Esophagus squamous epithelium (tissue), 5 donors: ENCODE measurements at regions not wholly inside any gene's neighbourhood (a gene's known extent, or its start where the extent isn't known, plus 50 kb on each side); places are given as distances from the start of the nearest gene placed in this dataset.

Source experiments
- DNase-seq: peaks from one replicate; lab custom pipeline; 2025; lab: John Stamatoyannopoulos, UW
- H3K27ac ChIP-seq, 4 donors: fragments of 200-600 bp; sonication (generic); one replicate each; pipeline ENCODE4 v1.5.1; 2016 to 2019; ENCODE audit warnings: mild to moderate bottlenecking in 1 of 4
- H3K27me3 ChIP-seq, 4 donors: fragments of 200-600 bp; sonication (generic); 1 replicate in 3 of 4; 2 replicates in 1 of 4; pipeline versions ENCODE4 v1.5.1 to v1.6.0; 2017 to 2021; ENCODE audit warnings: antibody characterized with exemption in 1 of 4
- H3K36me3 ChIP-seq, 3 donors: fragments of 200-600 bp; sonication (generic); one replicate each; pipeline ENCODE4 v1.5.1; 2016 to 2019
- H3K4me1 ChIP-seq, 3 donors: fragments of 200-600 bp; sonication (generic); one replicate each; pipeline ENCODE4 v1.5.1; 2017 to 2019
- H3K4me3 ChIP-seq, 4 donors: fragments of 200-600 bp; sonication (generic); 1 replicate in 3 of 4; 2 replicates in 1 of 4; pipeline ENCODE4 v1.5.1; 2016 to 2019; ENCODE audit warnings: mild to moderate bottlenecking in 2 of 4, moderate library complexity in 1 of 4
- H3K9me3 ChIP-seq, 3 donors: fragments of 200-600 bp; sonication (generic); one replicate each; pipeline ENCODE4 v1.5.1; 2016 to 2019
- CTCF ChIP-seq, 6 experiments: fragments of 450-650 bp in 4 of 6; fragments of 200-600 bp in 2 of 6; sonication (generic) in 2 of 6; IDR thresholded peaks; one replicate each; pipeline ENCODE4 v1.5.1; 2016 to 2019; ENCODE audit warnings: antibody characterized with exemption in 6 of 6, mild to moderate bottlenecking in 4 of 6, moderate library complexity in 4 of 6
- POLR2A ChIP-seq, 4 donors: fragments of 450-650 bp; IDR thresholded peaks; one replicate each; pipeline ENCODE4 v1.6.1; 2017; ENCODE audit warnings: antibody characterized with exemption in 4 of 4, mild to moderate bottlenecking in 4 of 4, moderate library complexity in 3 of 4
- WGBS, 2 donors: methylation state at CpG; one replicate each; pipeline ENCODE4 v1.1.5; 2018; 5-methylcytosine and 5-hydroxymethylcytosine counted together
- intact Hi-C: fragments of 100-400 bp; cut with DNase I; formaldehyde crosslinking; loops from one replicate; pipeline ENCODE4 v1.15.0; 2022
- donor health status: DM: yes; HTN: yes; CAD: no.

GRCh38 chr6:164495882-164496495, 813.4 kb downstream of the C6orf118 start:
- no peaks in the 10 kb centered on the region for H3K36me3 ChIP-seq
- WGBS, 2 donors, result 81 to 82% methylated on average over 7 of the region's 7 CpGs
- TF ChIP-seq POLR2A (IDR thresholded peaks at IDR 0.05) (no peak), CTCF (IDR thresholded peaks at IDR 0.05) (no peak)
- peaks cover 0 to 5% (median 0%) of the 10 kb centered on the region in 3 donors for H3K9me3 ChIP-seq
- intact Hi-C loops, result no loop called here
- no peak overlapping the region for H3K27ac ChIP-seq
- H3K4me3 ChIP-seq, result no peak overlapping the region
- DNase-seq, result no peak
- peaks cover 0 to 4% (median 0%) of the 10 kb centered on the region in 4 donors for H3K27me3 ChIP-seq
- H3K4me1 ChIP-seq, result no peaks in the 10 kb centered on the region

- intact Hi-C loops, result no loop called here
- WGBS, 2 donors, result 10 to 19% methylated on average over 2 of the region's 2 CpGs
- Histone ChIP-seq H3K27me3 (no peaks in the 10 kb centered on the region), H3K36me3 (no peaks in the 10 kb centered on the region), H3K4me1 (no peaks in the 10 kb centered on the region), H3K4me3 (no peak overlapping the region), H3K9me3 (no peaks in the 10 kb centered on the region), H3K27ac (no peak overlapping the region)
- no peak for DNase-seq
- TF ChIP-seq CTCF (IDR thresholded peaks at IDR 0.05), result no peak
- TF ChIP-seq POLR2A (IDR thresholded peaks at IDR 0.05), result no peak
Measured at GRCh38 chr6:164478426-164478825, 831.0 kb downstream of the C6orf118 start.

GRCh38 chr6:164477790-164478189, 831.6 kb downstream of the C6orf118 start:
- TF ChIP-seq CTCF (IDR thresholded peaks at IDR 0.05) (no peak), POLR2A (IDR thresholded peaks at IDR 0.05) (no peak)
- no peak for DNase-seq
- Histone ChIP-seq H3K9me3 (no peaks in the 10 kb centered on the region), H3K27me3 (no peaks in the 10 kb centered on the region), H3K4me3 (no peak overlapping the region), H3K36me3 (no peaks in the 10 kb centered on the region), H3K27ac (no peak overlapping the region), H3K4me1 (no peaks in the 10 kb centered on the region)
- intact Hi-C loops, result no loop called here
- 73 to 80% methylated on average over 2 of the region's 2 CpGs for WGBS, 2 donors

GRCh38 chr6:164477101-164477500, 832.3 kb downstream of the C6orf118 start:
- TF ChIP-seq POLR2A (IDR thresholded peaks at IDR 0.05), result no peak
- TF ChIP-seq CTCF (IDR thresholded peaks at IDR 0.05), result no peak
- Histone ChIP-seq H3K27me3 (no peaks in the 10 kb centered on the region), H3K36me3 (no peaks in the 10 kb centered on the region), H3K9me3 (no peaks in the 10 kb centered on the region), H3K4me1 (no peaks in the 10 kb centered on the region), H3K4me3 (no peak overlapping the region), H3K27ac (no peak overlapping the region)
- intact Hi-C loops, result no loop called here
- WGBS, 2 donors, result 52 to 57% methylated on average over 1 of the region's 1 CpG
- DNase-seq, result no peak

- WGBS, 2 donors, result 63 to 78% methylated on average over 9 of the region's 9 CpGs
Measured at GRCh38 chr6:164469276-164469949, 840.0 kb downstream of the C6orf118 start.

More at GRCh38 chr6:164469276-164469949, 840.0 kb downstream of the C6orf118 start:
- Histone ChIP-seq H3K4me3 (no peak overlapping the region), H3K27ac (no peak overlapping the region), H3K36me3 (no peaks in the 10 kb centered on the region), H3K9me3 (no peaks in the 10 kb centered on the region), H3K27me3 (no peaks in the 10 kb centered on the region), H3K4me1 (no peaks in the 10 kb centered on the region)
- no peak for DNase-seq
- intact Hi-C loops, result no loop called here
- no peak for TF ChIP-seq POLR2A (IDR thresholded peaks at IDR 0.05)
- no peak for TF ChIP-seq CTCF (IDR thresholded peaks at IDR 0.05)
